Tibial nerve (tissue), 4 donors: ENCODE measurements at regions not wholly inside any gene's neighbourhood (a gene's known extent, or its start where the extent isn't known, plus 50 kb on each side); places are given as distances from the start of the nearest gene placed in this dataset.

ENCODE experiments used
- CTCF ChIP-seq, 5 experiments: fragments of 200-600 bp in 3 of 5; fragments of 450-650 bp in 2 of 5; sonication (generic) in 3 of 5; IDR thresholded peaks; one replicate each; pipeline ENCODE4 v1.5.1; 2016 to 2019; ENCODE audit warnings: antibody characterized with exemption in 5 of 5, mild to moderate bottlenecking in 3 of 5, moderate library complexity in 2 of 5
- EP300 ChIP-seq, 2 donors: sonication (generic); formaldehyde crosslinking; IDR thresholded peaks; one replicate each; pipeline ENCODE4 v1.6.1; 2017; ENCODE audit warnings: antibody characterized with exemption in 2 of 2, mild to moderate bottlenecking in 1 of 2
- POLR2A ChIP-seq, 2 donors: fragments of 450-650 bp; IDR thresholded peaks; one replicate each; pipeline ENCODE4 v1.6.1; 2017; ENCODE audit warnings: antibody characterized with exemption in 2 of 2, mild to moderate bottlenecking in 2 of 2, moderate library complexity in 2 of 2

GRCh38 chr2:173630425-173631126 is 275.9 kb downstream of the CDCA7 start:
- TF ChIP-seq POLR2A (IDR thresholded peaks at IDR 0.05), result no peak
- TF ChIP-seq CTCF (IDR thresholded peaks at IDR 0.05), result no peak
- no peak for TF ChIP-seq EP300 (IDR thresholded peaks at IDR 0.05)
